ENCODE measurements at regions not wholly inside any gene's neighbourhood (a gene's known extent, or its start where the extent isn't known, plus 50 kb on each side); places are given as distances from the start of the nearest gene placed in this dataset.
A peak's percentile ranks its signal among the peaks of the same experiment; 100 is the strongest.

GRCh38 chr10:118458957-118459641, 117.0 kb upstream of the FAM204A start:
- intact Hi-C loops (cut with DNase I; ENCODE audit: low total_unique reads) = no loop called here
- H3K4me1 ChIP-seq = no peaks in the 10 kb centered on the region

GRCh38 chr10:118457824-118458428, 115.8 kb upstream of the FAM204A start:
- DNase-seq (ENCODE audit: low spot score in 2 of 2) = no peak
- H3K4me1 ChIP-seq = no peaks in the 10 kb centered on the region
- no peak overlapping the region for H3K27ac ChIP-seq
- TF ChIP-seq POLR2A (IDR thresholded peaks at IDR 0.05) (no peak), CTCF (IDR thresholded peaks at IDR 0.05) (no peak), POLR2AphosphoS5 (IDR thresholded peaks at IDR 0.05) (no peak)
- peaks cover 0 to 2% of the 10 kb centered on the region in 2 donors for H3K27me3 ChIP-seq
- no peaks in the 10 kb centered on the region for H3K36me3 ChIP-seq
- intact Hi-C loops (cut with DNase I; ENCODE audit: low total_unique reads) = no loop called here
- no peaks in the 10 kb centered on the region for H3K9me3 ChIP-seq
- no peak overlapping the region for H3K4me3 ChIP-seq

More at GRCh38 chr10:118458957-118459641, 117.0 kb upstream of the FAM204A start:
- H3K27me3 ChIP-seq = peaks cover 0 to 14% of the 10 kb centered on the region in 2 donors
- TF ChIP-seq CTCF (IDR thresholded peaks at IDR 0.05) = no peak
- TF ChIP-seq POLR2A (IDR thresholded peaks at IDR 0.05) = no peak
- TF ChIP-seq POLR2AphosphoS5 (IDR thresholded peaks at IDR 0.05) = no peak
- H3K36me3 ChIP-seq = no peaks in the 10 kb centered on the region
- H3K9me3 ChIP-seq = no peaks in the 10 kb centered on the region
- peak overlapping the region in 1 of 3 donors; percentile 32 for H3K4me3 ChIP-seq
- DNase-seq (ENCODE audit: low spot score in 2 of 2) = no peak
- H3K27ac ChIP-seq = no peak overlapping the region

DNA sequence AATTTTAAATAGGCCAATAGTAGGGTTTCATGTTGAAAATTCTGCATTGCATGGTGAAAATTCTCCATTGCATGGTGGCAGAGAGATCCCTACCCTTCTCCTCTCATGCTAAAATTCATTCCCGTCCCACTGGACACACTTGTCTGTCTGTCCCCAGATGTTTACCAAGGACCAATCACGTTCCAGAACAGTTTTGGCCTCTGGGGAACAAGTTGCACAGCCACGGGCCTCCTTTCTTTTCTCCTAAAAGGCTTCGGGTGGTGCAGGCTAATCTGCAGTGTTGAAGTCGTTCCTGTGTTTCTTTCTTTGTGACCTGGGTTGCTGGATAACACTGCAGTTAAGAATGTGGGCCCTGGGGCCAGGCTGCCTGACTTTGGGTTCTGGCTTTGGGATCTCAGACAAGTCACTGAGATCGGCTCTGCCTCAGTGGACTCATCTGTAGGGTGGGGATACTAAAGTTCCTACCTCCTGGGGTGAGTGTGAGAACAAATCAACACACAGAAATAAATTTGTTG, 113.1 kb upstream of the FAM204A start:
- H3K9me3 ChIP-seq = peaks cover 0 to 12% of the 10 kb centered on the region in 2 donors
- no peak overlapping the region for H3K4me3 ChIP-seq
- no peaks in the 10 kb centered on the region for H3K36me3 ChIP-seq
- H3K27ac ChIP-seq = no peak overlapping the region
- no peak for DNase-seq (ENCODE audit: low spot score in 2 of 2)
- intact Hi-C loops (cut with DNase I; ENCODE audit: low total_unique reads) = no loop called here
- no peaks in the 10 kb centered on the region for H3K27me3 ChIP-seq
- TF ChIP-seq POLR2AphosphoS5 (IDR thresholded peaks at IDR 0.05) (no peak), CTCF (IDR thresholded peaks at IDR 0.05) (no peak), POLR2A (IDR thresholded peaks at IDR 0.05) (no peak)
- H3K4me1 ChIP-seq = no peaks in the 10 kb centered on the region

DNA sequence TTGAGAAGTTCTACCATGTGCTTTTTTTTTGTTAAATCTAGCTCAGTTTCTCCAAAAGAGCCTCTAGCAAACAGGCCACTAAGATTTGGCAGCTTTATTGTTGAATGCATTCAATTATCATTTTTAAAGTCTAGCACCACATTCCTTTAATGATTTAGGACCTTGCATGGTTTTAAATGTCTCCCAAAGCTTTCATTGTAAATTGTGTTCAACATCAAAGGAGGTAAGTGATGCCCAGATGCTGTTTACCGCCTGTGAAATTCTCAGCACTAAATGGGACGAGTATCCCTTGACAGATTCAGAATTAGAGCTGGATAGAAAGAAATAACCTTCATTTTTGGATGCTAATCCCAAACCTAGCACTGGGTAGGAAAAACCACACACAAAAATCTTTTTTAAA, 112.1 kb upstream of the FAM204A start:
- no peak for DNase-seq (ENCODE audit: low spot score in 2 of 2)
- no peak overlapping the region for H3K4me3 ChIP-seq
- intact Hi-C loops (cut with DNase I; ENCODE audit: low total_unique reads) = no loop called here
- H3K9me3 ChIP-seq = peaks cover 0 to 12% of the 10 kb centered on the region in 2 donors
- H3K4me1 ChIP-seq = no peaks in the 10 kb centered on the region
- H3K27ac ChIP-seq = no peak overlapping the region
- TF ChIP-seq POLR2A (IDR thresholded peaks at IDR 0.05) = no peak
- TF ChIP-seq CTCF (IDR thresholded peaks at IDR 0.05) = no peak
- no peak for TF ChIP-seq POLR2AphosphoS5 (IDR thresholded peaks at IDR 0.05)
- no peaks in the 10 kb centered on the region for H3K36me3 ChIP-seq
- no peaks in the 10 kb centered on the region for H3K27me3 ChIP-seq

DNA sequence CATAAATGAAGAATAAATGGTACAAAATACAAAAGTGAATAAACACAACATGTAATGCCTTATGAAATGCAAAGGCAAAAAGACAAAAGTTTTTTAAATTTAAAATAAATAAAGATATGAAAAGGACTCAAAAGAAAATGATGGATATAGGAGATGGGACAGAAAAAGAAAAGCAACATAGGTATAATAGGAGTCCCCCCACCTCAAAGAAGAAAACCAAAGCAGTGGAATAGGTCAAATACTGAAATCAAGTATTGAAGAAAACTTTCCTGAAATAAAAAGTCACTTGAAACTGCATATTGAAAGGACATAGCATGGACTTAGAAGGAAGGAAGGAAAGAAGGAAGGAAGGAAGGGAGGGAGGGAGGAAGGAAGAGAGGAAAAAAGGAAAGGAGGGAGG, 110.0 kb upstream of the FAM204A start:
- no peak for TF ChIP-seq POLR2A (IDR thresholded peaks at IDR 0.05)
- TF ChIP-seq CTCF (IDR thresholded peaks at IDR 0.05) = no peak
- no peak for TF ChIP-seq POLR2AphosphoS5 (IDR thresholded peaks at IDR 0.05)
- DNase-seq (ENCODE audit: low spot score in 2 of 2) = no peak
- intact Hi-C loops (cut with DNase I; ENCODE audit: low total_unique reads) = no loop called here
- no peaks in the 10 kb centered on the region for H3K36me3 ChIP-seq
- peaks cover 0 to 6% of the 10 kb centered on the region in 2 donors for H3K27me3 ChIP-seq
- no peak overlapping the region for H3K4me3 ChIP-seq
- peaks cover 0 to 12% of the 10 kb centered on the region in 2 donors for H3K9me3 ChIP-seq
- no peak overlapping the region for H3K27ac ChIP-seq
- no peaks in the 10 kb centered on the region for H3K4me1 ChIP-seq
